ENCODE measurements at regions not wholly inside any gene's neighbourhood (a gene's known extent, or its start where the extent isn't known, plus 50 kb on each side); places are given as distances from the start of the nearest gene placed in this dataset.

DNA sequence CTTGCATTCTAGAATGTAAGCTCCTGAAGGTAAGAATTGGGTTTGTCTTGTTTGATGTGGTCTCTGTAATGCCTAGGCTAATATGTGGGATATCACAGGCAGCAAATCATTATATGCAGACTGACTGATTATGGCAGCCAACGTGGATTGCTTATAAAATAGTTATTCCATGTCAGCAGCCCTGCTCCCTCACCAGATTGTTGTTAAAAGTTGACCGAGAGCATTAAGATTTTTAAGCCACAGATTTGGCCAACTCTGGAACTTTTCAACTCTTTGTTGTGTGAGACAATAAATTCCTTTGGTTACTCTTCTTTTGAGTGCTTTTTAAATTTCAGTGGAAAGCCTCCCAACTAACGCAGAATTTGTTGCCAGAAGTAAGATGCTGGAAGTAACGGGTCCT lies 92.6 kb upstream of the FAM216B start:
- TF ChIP-seq EP300 (IDR thresholded peaks at IDR 0.05) (no peak), POLR2A (IDR thresholded peaks at IDR 0.05) (no peak), CTCF (IDR thresholded peaks at IDR 0.05) (no peak)
- Histone ChIP-seq H3K27me3 (no peaks in the 10 kb centered on the region), H3K4me1 (no peaks in the 10 kb centered on the region), H3K9me3 (peaks cover 0 to 10% (median 0%) of the 10 kb centered on the region in 4 donors), H3K4me3 (no peak overlapping the region), H3K27ac (no peak overlapping the region), H3K36me3 (no peaks in the 10 kb centered on the region)
- WGBS, 2 donors = 58 to 68% methylated on average over 4 of the region's 4 CpGs
- no peak for DNase-seq (ENCODE audit: low spot score in 2 of 2)

GRCh38 chr13:42696191-42696590 lies 85.2 kb upstream of the FAM216B start:
- no peak for DNase-seq (ENCODE audit: low spot score in 2 of 2)
- 57 to 75% methylated on average over 4 of the region's 4 CpGs for WGBS, 2 donors
- no peaks in the 10 kb centered on the region for H3K9me3 ChIP-seq
- no peaks in the 10 kb centered on the region for H3K4me1 ChIP-seq
- H3K4me3 ChIP-seq = no peak overlapping the region
- TF ChIP-seq POLR2A (IDR thresholded peaks at IDR 0.05) = no peak
- TF ChIP-seq CTCF (IDR thresholded peaks at IDR 0.05) = no peak
- no peak for TF ChIP-seq EP300 (IDR thresholded peaks at IDR 0.05)
- H3K27me3 ChIP-seq = no peaks in the 10 kb centered on the region
- H3K36me3 ChIP-seq = no peaks in the 10 kb centered on the region
- H3K27ac ChIP-seq = no peak overlapping the region

GRCh38 chr13:42699912-42700311 lies 81.5 kb upstream of the FAM216B start:
- Histone ChIP-seq H3K27ac (no peak overlapping the region), H3K9me3 (no peaks in the 10 kb centered on the region), H3K36me3 (no peaks in the 10 kb centered on the region), H3K4me1 (no peaks in the 10 kb centered on the region), H3K27me3 (no peaks in the 10 kb centered on the region), H3K4me3 (no peak overlapping the region)
- DNase-seq (ENCODE audit: low spot score in 2 of 2) = no peak
- TF ChIP-seq EP300 (IDR thresholded peaks at IDR 0.05) (no peak), POLR2A (IDR thresholded peaks at IDR 0.05) (no peak), CTCF (IDR thresholded peaks at IDR 0.05) (no peak)
- WGBS, 2 donors = 85 to 91% methylated on average over 6 of the region's 6 CpGs

DNA sequence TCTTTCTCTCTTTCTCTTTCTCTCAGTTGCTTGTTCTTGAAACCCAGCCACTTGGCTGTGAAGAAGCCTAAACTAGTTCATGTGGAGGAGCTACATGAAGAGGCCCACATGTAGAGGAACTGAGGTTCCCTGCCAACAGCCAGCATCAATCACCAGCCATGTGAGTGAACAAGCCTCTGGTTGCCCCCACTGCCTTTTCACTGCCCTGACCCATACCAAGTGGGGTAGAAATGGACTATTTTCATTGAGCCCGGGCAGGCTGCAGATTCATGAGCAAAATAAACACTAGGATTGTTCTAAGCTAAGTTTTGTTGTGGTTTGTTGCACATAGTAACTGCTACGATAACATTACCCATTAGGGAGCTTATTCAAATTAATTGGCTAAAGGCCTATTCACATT lies 78.7 kb upstream of the FAM216B start:
- no peak for DNase-seq (ENCODE audit: low spot score in 2 of 2)
- no peaks in the 10 kb centered on the region for H3K27me3 ChIP-seq
- no peaks in the 10 kb centered on the region for H3K4me1 ChIP-seq
- 37 to 46% methylated on average over 2 of the region's 2 CpGs for WGBS, 2 donors
- no peak for TF ChIP-seq POLR2A (IDR thresholded peaks at IDR 0.05)
- no peak for TF ChIP-seq EP300 (IDR thresholded peaks at IDR 0.05)
- TF ChIP-seq CTCF (IDR thresholded peaks at IDR 0.05) = no peak
- H3K4me3 ChIP-seq = no peak overlapping the region
- H3K27ac ChIP-seq = no peak overlapping the region
- no peaks in the 10 kb centered on the region for H3K9me3 ChIP-seq
- H3K36me3 ChIP-seq = no peaks in the 10 kb centered on the region

GRCh38 chr13:42703740-42704139 lies 77.6 kb upstream of the FAM216B start:
- Histone ChIP-seq H3K27me3 (no peaks in the 10 kb centered on the region), H3K9me3 (no peaks in the 10 kb centered on the region), H3K27ac (no peak overlapping the region), H3K36me3 (no peaks in the 10 kb centered on the region), H3K4me1 (no peaks in the 10 kb centered on the region), H3K4me3 (no peak overlapping the region)
- TF ChIP-seq POLR2A (IDR thresholded peaks at IDR 0.05) = no peak
- TF ChIP-seq CTCF (IDR thresholded peaks at IDR 0.05) = no peak
- TF ChIP-seq EP300 (IDR thresholded peaks at IDR 0.05) = no peak
- DNase-seq (ENCODE audit: low spot score in 2 of 2) = no peak
